A673 (cell line): ENCODE measurements at regions not wholly inside any gene's neighbourhood (a gene's known extent, or its start where the extent isn't known, plus 50 kb on each side); places are given as distances from the start of the nearest gene placed in this dataset.

Experiments
- EZH2 ChIP-seq: fragments of 200-600 bp; sonication (generic); IDR thresholded peaks from 2 replicates; pipeline ENCODE4 v1.6.1; 2017; ENCODE audit warnings: borderline replicate concordance, low read depth, mild to moderate bottlenecking, mixed read lengths, antibody characterized with exemption, low read length; ENCODE audit not compliant: poor library complexity, severe bottlenecking
- TF ChIP-seq, protein P1 (sequence below): fragments of 300-800, 200-600 bp; sonication (generic); conservative IDR thresholded peaks from 2 replicates; pipeline ENCODE4 v1.5.1; 2017; ENCODE audit warnings: low read depth, mild to moderate bottlenecking, antibody characterized with exemption, low read length, moderate library complexity, mixed read lengths

- TF ChIP-seq, protein P1, sequence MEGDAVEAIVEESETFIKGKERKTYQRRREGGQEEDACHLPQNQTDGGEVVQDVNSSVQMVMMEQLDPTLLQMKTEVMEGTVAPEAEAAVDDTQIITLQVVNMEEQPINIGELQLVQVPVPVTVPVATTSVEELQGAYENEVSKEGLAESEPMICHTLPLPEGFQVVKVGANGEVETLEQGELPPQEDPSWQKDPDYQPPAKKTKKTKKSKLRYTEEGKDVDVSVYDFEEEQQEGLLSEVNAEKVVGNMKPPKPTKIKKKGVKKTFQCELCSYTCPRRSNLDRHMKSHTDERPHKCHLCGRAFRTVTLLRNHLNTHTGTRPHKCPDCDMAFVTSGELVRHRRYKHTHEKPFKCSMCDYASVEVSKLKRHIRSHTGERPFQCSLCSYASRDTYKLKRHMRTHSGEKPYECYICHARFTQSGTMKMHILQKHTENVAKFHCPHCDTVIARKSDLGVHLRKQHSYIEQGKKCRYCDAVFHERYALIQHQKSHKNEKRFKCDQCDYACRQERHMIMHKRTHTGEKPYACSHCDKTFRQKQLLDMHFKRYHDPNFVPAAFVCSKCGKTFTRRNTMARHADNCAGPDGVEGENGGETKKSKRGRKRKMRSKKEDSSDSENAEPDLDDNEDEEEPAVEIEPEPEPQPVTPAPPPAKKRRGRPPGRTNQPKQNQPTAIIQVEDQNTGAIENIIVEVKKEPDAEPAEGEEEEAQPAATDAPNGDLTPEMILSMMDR, result no peak
- no peak for TF ChIP-seq EZH2
These were observed 59.9 kb upstream of the ITGA4 start for GRCh38 chr2:181397331-181397730.
